ENCODE measurements at regions not wholly inside any gene's neighbourhood (a gene's known extent, or its start where the extent isn't known, plus 50 kb on each side); places are given as distances from the start of the nearest gene placed in this dataset.
A peak's percentile ranks its signal among the peaks of the same experiment; 100 is the strongest.

DNA sequence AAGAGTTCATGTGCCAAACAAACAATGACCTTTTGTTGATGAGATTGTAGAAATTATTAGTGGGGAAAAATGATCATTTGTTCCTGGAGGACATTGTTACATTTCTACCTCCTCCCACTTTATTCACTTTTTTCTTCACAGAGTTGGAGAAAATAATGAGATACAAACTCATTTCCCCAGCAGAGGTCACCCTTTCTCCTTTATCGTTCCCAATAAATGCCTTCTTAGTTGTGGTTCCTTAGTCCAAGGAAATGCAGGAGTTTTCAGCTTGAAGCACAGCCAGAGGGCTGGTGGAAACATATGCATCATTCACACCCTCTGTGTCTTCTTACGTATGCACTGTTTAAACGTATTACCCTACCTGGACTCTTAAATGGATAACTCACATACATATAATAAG, 108.8 kb downstream of the SLC4A3 start:
- TF ChIP-seq CTCF (conservative IDR thresholded peaks at IDR 0.05; ENCODE audit: low read length) (peak; percentile 77), EZH2phosphoT487 (IDR thresholded peaks at IDR 0.05; ENCODE audit: borderline replicate concordance) (no peak)

All from Loucy (cell line).